Erythroblast (primary cell): ENCODE measurements at regions not wholly inside any gene's neighbourhood (a gene's known extent, or its start where the extent isn't known, plus 50 kb on each side); places are given as distances from the start of the nearest gene placed in this dataset.

Source experiments
- GATA1 ChIP-seq: IDR thresholded peaks from 2 replicates; pipeline ENCODE4 v1.6.1; 2011; ENCODE audit warnings: low read depth, mild to moderate bottlenecking, control low read depth, low read length, moderate library complexity
- POLR2A ChIP-seq: IDR thresholded peaks from 2 replicates; pipeline ENCODE4 v1.6.1; 2011; ENCODE audit warnings: mild to moderate bottlenecking, low read length

GRCh38 chr15:77538793-77539497 lies 93.8 kb downstream of the LINGO1 start:
- TF ChIP-seq POLR2A (no peak), GATA1 (no peak)
